ENCODE measurements at regions not wholly inside any gene's neighbourhood (a gene's known extent, or its start where the extent isn't known, plus 50 kb on each side); places are given as distances from the start of the nearest gene placed in this dataset.

- H3K4me3 ChIP-seq (ENCODE audit: low read depth, low read length): no peak overlapping the region
- TF ChIP-seq, protein P1, sequence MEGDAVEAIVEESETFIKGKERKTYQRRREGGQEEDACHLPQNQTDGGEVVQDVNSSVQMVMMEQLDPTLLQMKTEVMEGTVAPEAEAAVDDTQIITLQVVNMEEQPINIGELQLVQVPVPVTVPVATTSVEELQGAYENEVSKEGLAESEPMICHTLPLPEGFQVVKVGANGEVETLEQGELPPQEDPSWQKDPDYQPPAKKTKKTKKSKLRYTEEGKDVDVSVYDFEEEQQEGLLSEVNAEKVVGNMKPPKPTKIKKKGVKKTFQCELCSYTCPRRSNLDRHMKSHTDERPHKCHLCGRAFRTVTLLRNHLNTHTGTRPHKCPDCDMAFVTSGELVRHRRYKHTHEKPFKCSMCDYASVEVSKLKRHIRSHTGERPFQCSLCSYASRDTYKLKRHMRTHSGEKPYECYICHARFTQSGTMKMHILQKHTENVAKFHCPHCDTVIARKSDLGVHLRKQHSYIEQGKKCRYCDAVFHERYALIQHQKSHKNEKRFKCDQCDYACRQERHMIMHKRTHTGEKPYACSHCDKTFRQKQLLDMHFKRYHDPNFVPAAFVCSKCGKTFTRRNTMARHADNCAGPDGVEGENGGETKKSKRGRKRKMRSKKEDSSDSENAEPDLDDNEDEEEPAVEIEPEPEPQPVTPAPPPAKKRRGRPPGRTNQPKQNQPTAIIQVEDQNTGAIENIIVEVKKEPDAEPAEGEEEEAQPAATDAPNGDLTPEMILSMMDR (IDR thresholded peaks at IDR 0.05; ENCODE audit: insufficient read depth, low read length, missing control alignments): no peak
- no peak for DNase-seq (ENCODE audit: low read depth, low spot score)
- ChIA-PET CTCF (no interaction called here), POLR2A (no interaction called here)
Measured at GRCh38 chr7:124443762-124444161, 321.8 kb downstream of the GPR37 start.

DNA sequence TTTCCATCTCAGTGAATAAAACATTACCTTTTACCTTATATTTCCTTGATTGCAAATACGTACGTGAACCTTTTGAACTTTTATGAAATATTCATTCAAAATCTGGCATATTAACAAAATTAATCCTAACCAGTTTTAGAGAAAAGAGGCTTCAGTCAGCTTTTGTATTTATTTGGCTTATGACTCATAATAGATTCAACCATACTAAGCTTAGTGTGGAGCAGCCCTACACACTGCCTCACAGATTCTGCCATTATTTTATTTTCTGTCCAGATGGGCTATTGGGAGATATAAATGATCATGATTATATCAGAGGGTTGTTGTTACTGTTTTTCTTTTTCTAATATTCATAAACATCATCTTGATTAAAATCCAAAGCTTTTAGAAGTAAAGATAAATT is 325.5 kb downstream of the GPR37 start:
- TF ChIP-seq, protein P1 (IDR thresholded peaks at IDR 0.05; ENCODE audit: insufficient read depth, low read length, missing control alignments): no peak
- ChIA-PET CTCF (no interaction called here), POLR2A (no interaction called here)
- no peak for DNase-seq (ENCODE audit: low read depth, low spot score)
- no peak overlapping the region for H3K4me3 ChIP-seq (ENCODE audit: low read depth, low read length)

- TF ChIP-seq, protein P1 (IDR thresholded peaks at IDR 0.05; ENCODE audit: insufficient read depth, low read length, missing control alignments): no peak
- no peak for DNase-seq (ENCODE audit: low read depth, low spot score)
- POLR2A ChIA-PET: no interaction called here
- CTCF ChIA-PET: no interaction called here
- no peak overlapping the region for H3K4me3 ChIP-seq (ENCODE audit: low read depth, low read length)
Measured at GRCh38 chr7:124432009-124432578, 333.5 kb downstream of the GPR37 start.

DNA sequence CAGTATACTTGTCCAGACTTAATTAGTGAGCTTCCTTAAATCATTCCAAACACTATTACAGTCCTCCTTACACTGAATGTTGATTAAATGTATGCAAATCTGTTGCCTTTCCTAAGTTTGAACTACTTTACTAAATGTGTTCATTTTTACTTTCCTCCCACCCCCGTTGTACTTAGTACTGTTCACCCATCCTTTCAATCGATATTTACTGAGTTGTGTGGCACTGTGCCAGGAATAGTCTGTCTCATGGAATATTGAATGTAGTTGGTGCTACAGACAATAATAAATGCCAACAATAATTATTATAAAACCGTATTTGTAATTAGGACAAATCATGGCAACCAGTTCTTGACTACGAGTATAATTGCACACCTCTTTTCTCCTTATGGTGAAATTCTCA is 335.7 kb downstream of the GPR37 start:
- ChIA-PET CTCF (no interaction called here), POLR2A (no interaction called here)
- H3K4me3 ChIP-seq (ENCODE audit: low read depth, low read length): no peak overlapping the region
- TF ChIP-seq, protein P1 (IDR thresholded peaks at IDR 0.05; ENCODE audit: insufficient read depth, low read length, missing control alignments): no peak
- DNase-seq (ENCODE audit: low read depth, low spot score): no peak

DNA sequence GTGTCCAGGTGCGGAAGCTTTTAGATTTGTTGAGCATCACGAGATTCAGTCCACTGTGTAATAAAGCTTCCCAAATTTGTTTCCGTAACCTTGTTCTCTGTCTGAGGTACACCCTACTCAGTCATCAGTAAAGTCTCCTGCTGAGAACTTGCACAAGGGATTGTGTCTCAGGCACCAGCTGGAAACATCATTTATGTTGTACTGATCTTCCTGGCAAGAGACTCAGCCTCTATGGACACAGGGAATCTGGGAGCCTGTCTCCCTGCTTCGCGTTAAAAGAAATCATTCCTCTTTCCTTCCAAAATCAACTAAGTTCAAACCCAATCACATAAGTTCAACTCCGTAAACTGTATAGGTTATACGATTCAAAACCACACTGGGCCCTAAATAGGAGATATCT is 336.8 kb downstream of the GPR37 start:
- TF ChIP-seq, protein P1 (IDR thresholded peaks at IDR 0.05; ENCODE audit: insufficient read depth, low read length, missing control alignments): no peak
- ChIA-PET POLR2A (no interaction called here), CTCF (no interaction called here)
- no peak for DNase-seq (ENCODE audit: low read depth, low spot score)
- no peak overlapping the region for H3K4me3 ChIP-seq (ENCODE audit: low read depth, low read length)

- H3K4me3 ChIP-seq (ENCODE audit: low read depth, low read length): no peak overlapping the region
- ChIA-PET POLR2A (no interaction called here), CTCF (no interaction called here)
- no peak for DNase-seq (ENCODE audit: low read depth, low spot score)
- TF ChIP-seq, protein P1 (IDR thresholded peaks at IDR 0.05; ENCODE audit: insufficient read depth, low read length, missing control alignments): no peak
Measured at GRCh38 chr7:124426621-124427020, 339.0 kb downstream of the GPR37 start.

Measured in AG04449 (cell line).